ENCODE measurements at regions not wholly inside any gene's neighbourhood (a gene's known extent, or its start where the extent isn't known, plus 50 kb on each side); places are given as distances from the start of the nearest gene placed in this dataset.

- no peak for DNase-seq (ENCODE audit: low read depth)
Observed at GRCh38 chr1:209223791-209224190, 359.7 kb upstream of the CAMK1G start.

GRCh38 chr1:209224886-209225285 is 358.6 kb upstream of the CAMK1G start:
- no peak for DNase-seq (ENCODE audit: low read depth)

DNA sequence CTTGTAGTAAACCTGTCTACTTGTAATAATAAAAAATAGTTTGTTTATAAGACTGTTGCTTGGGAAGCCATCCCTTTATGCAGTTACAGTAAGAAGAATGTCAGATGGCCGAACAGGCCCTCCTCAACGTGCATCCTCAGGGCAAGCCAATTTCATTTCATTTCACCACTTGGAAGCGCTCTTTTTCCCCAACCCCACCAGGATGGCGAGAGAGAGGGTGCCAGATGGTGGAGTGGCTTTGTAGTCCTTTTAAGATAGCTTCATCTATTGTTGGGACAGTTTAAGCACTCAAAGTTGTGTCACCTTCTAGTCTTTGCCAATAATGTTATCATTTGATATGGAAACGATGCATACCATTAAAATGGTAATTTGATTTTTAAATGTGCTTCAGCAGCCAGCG is 356.3 kb upstream of the CAMK1G start:
- no peak for DNase-seq (ENCODE audit: low read depth)

DNA sequence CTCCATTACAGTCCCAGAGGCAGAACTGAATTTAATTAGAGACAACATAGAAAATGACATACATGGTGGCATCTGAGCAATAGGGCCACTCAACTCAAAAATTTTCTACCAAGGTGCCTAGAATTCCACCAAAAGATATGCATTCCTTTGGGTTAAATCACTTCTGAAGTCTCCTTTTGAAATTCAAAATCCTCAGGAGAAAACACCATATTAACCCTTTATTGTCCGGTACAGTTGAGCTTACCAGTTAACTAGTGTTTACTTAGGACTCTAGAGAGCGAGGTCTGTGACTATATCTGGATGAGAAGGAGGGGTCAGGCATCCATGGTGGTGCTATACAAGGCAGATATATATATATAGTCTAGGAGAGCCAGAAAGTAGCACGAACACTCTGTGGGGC is 355.6 kb upstream of the CAMK1G start:
- DNase-seq (ENCODE audit: low read depth) = no peak

GRCh38 chr1:209229494-209230061 is 353.9 kb upstream of the CAMK1G start:
- no peak for DNase-seq (ENCODE audit: low read depth)

- DNase-seq (ENCODE audit: low read depth) = no peak
Observed at GRCh38 chr1:209230314-209230713, 353.2 kb upstream of the CAMK1G start.

DNA sequence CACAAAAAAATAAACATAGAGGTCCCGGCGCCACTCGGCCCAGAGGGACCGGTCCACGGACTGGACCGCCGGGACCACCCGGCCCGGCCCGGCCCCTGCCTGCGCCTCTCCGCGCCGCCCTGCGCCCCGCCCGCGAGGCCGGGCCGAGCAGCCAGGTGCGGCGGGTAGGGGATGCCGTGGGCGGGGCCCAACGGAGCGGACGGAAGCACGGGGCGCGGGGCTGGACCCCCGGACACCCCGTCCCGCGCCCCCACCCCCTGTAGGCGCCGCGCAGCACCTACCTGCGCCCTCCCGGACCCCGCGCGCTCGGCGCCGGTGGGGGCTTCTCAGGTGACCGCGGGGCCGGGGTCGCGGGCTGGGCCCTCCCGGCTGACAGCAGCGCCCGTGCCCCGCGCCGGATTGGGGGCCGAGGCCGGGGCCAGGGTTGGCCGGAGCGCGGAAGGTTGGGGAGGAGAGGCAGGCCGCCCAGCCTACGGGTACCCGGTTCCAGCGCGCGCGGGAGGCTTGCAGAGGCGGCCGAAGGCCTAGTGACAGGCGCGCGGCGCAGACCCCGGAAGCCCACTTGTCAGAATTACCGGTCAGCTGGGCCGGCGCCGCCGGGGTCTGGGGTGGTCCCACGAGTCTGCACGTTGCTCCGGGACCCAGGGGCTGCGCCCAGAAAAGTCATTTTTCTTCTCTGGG is 351.9 kb upstream of the CAMK1G start:
- no peak for DNase-seq (ENCODE audit: low read depth)

- no peak for DNase-seq (ENCODE audit: low read depth)
Observed at GRCh38 chr1:209232197-209232596, 351.3 kb upstream of the CAMK1G start.

DNA sequence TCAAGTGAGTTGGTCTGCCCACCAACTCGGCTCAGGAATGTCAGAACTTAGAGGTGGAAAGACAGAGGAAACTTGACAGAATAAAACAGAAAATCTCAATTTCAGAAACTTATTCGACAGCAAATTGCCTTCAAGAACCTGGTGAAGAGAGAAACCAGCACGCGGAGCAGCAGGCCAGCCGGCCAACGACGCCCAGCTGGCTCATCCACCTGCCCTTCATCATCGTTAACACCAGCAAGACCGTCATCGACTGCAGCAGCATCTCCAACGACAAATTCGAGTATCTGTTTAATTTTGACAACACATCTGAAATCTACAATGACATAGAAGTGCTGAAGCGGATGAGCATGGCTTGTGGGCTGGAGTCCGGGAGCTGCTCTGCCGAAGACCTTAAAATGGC is 350.8 kb upstream of the CAMK1G start:
- DNase-seq (ENCODE audit: low read depth) = no peak

DNA sequence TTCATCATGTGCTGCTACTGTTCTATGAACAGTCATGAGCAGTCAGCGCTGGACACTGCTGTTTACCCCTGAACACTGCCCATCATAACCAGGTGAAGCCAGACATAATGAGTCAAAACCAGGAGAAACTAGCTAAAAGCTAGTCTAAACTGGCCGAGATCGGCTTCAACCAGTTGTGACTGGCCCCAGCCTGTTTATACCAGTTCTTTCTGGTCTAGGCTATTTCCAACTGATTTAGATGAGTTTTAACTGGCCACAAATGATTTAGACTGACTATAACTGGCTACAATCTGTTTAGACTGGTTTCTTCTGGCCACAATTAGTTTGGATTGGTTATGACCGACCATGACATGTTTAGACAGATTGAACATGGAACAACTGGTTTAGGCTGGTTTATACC is 348.3 kb upstream of the CAMK1G start:
- no peak for DNase-seq (ENCODE audit: low read depth)

DNA sequence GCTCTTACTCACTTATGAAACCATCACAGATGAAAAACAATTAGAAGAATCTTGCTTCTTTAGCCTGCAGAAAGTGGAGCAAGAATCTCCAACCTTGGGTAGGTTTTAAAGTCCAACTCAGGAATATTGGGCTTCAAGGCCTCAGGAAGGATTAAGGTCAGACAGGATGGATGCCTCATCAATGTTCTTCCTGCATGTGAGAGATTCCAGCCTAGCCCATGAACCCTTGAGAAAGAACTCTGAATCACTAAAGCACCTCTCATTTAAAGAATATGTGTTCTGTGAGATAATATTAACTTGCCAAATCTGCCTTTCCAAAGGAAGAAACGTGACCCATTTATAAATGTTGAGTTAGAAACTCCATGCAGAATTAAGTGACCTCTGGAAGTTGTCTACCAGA is 345.2 kb upstream of the CAMK1G start:
- DNase-seq (ENCODE audit: low read depth) = no peak

DNA sequence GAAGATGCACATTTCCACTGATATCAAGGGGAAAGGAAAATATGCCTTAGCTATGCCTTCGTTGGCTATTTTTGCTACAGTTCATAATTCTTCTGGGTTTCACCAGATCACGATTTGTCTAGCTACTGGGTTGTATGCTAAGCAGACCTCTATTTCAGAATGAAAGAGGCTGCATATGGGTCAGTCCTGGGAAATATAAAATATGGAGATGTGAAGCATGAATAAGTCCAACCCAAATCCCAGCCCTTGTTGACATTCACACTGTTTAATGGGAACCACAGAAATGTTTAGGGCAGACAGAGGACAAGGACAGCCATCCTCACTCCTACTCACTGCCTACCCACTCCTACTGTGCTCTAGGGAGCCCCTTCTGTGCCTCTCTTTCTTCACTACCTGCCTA is 343.2 kb upstream of the CAMK1G start:
- no peak for DNase-seq (ENCODE audit: low read depth)

DNA sequence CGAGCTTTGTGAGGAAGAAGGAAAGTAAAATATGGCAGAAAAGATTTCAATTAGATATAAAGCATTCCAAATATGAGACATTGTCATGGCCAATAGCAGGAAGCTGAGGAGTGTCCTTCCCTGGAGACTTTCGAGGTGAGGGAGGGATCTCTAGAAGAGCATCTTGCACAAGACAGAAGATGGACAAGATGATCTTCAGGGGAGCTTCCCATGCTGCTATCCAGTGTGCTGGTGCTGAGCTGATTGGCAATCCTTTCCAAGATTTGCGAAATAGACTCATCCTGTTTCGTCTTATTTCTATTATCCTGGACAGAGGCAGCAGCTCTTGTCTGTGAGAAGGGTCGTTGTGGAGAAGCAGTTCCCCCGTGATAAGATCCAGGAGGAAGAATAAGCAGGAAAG is 342.0 kb upstream of the CAMK1G start:
- DNase-seq (ENCODE audit: low read depth) = no peak

GRCh38 chr1:209248649-209249279 is 334.8 kb upstream of the CAMK1G start:
- peak; percentile 35 for DNase-seq (ENCODE audit: low read depth)

DNA sequence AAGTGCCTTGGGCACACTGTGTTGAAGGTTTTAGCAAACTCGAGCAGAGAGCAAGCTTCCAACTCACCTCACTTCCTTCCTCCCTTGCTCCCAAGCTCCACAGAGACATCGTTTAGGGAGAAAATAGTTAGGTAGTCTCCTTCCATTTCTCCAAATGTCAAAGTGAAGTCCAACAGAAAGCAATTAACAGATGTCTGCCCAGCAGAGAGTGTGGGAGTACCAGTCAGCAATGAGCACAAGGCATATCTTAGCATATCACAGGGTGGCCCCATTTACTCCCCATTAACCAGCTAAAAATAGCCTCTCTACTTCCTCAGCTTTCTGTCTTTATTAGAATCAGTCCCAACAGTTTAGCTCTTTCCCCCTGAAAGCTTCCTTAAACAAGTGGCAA is 334.2 kb upstream of the CAMK1G start:
- no peak for DNase-seq (ENCODE audit: low read depth)

DNA sequence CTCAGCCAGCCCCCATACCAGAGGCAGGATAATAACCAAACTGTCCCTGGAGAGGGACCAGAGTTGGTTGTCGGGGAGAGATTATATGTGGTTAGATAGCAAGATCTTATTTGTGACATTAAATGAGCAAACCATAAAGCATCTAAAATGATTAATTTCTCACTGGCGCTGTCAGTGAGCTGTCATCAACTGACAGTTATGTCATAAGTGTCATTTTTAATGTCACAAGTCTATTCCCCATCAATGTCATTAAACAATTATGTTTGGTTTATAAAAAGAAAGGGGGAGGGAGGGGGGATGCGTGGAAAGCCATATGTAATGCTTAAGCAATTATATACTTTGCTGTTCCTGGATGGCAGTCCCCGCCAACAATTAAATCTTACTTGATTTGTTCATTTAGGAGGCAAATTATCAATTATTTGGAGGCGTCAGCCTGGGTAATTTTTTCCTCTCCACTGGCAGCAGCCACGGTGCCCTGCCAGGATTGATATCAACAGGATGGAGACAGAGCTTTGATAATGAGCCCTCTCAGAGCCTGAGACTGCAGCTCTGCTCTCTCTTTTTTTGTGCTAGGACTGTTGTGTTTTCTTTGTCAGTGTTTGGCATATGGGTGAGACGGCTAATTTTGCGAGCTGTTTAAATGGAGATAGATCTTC is 333.6 kb upstream of the CAMK1G start:
- DNase-seq (ENCODE audit: low read depth) = no peak

DNA sequence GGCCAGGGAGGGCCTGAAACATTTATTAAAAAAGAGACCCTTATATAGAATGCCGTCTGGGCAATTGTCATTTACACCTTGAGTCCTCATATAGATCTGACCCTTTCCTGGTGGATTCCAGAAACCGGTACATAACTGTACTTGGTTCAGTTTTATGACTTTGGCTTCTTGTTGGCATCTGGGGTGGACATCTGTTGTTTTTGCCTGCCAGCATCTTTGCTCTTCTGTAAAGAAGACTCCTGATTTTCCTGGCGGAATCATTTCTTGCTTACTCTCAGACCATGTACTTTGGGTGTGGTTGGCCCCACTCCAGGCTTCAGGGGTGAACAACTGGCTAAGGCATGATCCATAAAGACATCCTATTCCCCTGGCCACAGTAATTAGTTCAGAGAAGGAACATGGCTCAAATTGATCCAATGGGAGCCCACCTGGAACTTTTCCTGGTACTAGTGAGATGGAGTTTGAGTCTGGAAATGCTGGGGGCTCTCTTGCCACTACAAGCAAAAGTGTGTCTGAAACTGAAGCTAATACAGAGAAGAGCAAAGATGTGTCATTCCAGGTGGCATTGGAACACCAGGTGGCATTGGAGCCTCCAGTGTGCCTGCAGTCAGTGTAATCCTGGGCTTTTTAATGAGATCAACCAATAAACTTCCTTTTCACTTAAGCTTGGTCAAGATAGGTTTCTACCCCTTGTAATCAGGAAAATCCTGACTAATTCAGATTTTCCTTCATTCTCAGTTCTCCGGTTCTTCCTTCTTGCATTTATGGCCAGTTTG is 332.5 kb upstream of the CAMK1G start:
- no peak for DNase-seq (ENCODE audit: low read depth)

DNA sequence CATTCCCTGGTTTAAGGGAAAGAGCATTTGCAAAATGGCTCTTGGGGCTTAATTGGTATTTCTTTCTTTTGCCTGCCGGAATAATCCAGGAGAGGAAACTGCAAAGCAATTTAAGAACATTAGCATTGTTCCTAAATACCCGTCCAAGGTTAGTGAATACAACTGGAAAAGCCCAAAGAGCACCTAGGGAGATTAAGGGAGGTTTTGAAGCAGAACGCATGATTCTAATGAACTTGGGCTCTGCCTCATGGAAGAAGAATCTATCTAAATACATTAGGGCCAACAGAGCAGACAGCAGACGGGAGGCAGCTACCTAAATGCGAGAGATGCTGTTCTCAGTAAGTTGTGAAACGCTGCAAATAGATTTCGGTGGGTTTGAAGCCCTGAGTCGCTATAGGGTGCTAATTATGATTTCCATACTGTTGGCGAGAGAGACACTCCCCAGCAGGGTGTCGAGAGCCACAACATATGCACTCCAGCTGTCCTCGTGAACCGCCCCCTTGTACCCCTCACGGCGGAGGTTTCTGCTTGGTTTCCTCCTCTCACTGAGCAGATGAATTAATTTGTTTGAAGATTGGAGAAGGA is 326.7 kb upstream of the CAMK1G start:
- DNase-seq (ENCODE audit: low read depth) = no peak

- no peak for DNase-seq (ENCODE audit: low read depth)
Observed at GRCh38 chr1:209257454-209257853, 326.1 kb upstream of the CAMK1G start.

GRCh38 chr1:209260136-209260535 is 323.4 kb upstream of the CAMK1G start:
- no peak for DNase-seq (ENCODE audit: low read depth)

DNA sequence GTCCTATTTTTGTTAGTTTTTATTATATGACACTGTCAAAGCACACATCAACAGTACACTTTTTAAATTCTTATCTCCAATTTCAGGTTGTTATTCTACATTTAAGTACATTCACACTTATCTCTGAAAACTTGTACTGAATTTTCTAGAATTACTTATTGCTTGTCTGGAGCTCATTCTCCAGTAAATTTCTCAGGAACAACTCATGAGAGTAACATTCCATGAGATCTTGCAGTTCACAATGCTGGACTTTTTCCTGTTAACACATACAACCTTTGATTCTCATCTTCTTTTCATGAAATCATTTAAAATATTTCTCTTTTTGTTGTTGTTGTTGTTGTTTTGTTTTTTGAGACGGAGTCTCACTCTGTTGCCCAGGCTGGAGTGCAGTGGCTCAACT is 320.9 kb upstream of the CAMK1G start:
- no peak for DNase-seq (ENCODE audit: low read depth)

GRCh38 chr1:209265301-209265700 is 318.2 kb upstream of the CAMK1G start:
- no peak for DNase-seq (ENCODE audit: low read depth)

Measured in CMK (cell line).